HEK293T (cell line): ENCODE measurements at regions not wholly inside any gene's neighbourhood (a gene's known extent, or its start where the extent isn't known, plus 50 kb on each side); places are given as distances from the start of the nearest gene placed in this dataset.

Source experiments
- ARNT ChIP-seq: fragments of 450-650 bp; IDR thresholded peaks from 2 replicates; pipeline ENCODE4 v1.6.1; 2017; ENCODE audit warnings: mild to moderate bottlenecking
- BHLHE40 ChIP-seq: fragments of 450-650 bp; IDR thresholded peaks from 2 replicates; pipeline ENCODE4 v1.6.1; 2016; ENCODE audit warnings: mild to moderate bottlenecking, moderate library complexity, borderline replicate concordance
- CTBP1 ChIP-seq: fragments of 450-650 bp; IDR thresholded peaks from 2 replicates; pipeline ENCODE4 v1.6.1; 2016; ENCODE audit warnings: borderline replicate concordance
- ELF4 ChIP-seq: fragments of 450-650 bp; IDR thresholded peaks from 2 replicates; pipeline ENCODE4 v1.6.1; 2017; ENCODE audit warnings: antibody characterized with exemption
- FOXA1 ChIP-seq: fragments of 450-650 bp; IDR thresholded peaks from 2 replicates; pipeline ENCODE4 v1.6.1; 2016; ENCODE audit warnings: mild to moderate bottlenecking
- FOXK2 ChIP-seq: fragments of 450-650 bp; IDR thresholded peaks from 2 replicates; pipeline ENCODE4 v1.6.1; 2016; ENCODE audit warnings: mild to moderate bottlenecking
- FOXM1 ChIP-seq: fragments of 450-650 bp; IDR thresholded peaks from 2 replicates; pipeline ENCODE4 v1.6.1; 2017; ENCODE audit warnings: mild to moderate bottlenecking, borderline replicate concordance
- HDGF ChIP-seq: fragments of 450-650 bp; IDR thresholded peaks from 2 replicates; pipeline ENCODE4 v1.6.1; 2017; ENCODE audit warnings: antibody characterized with exemption, borderline replicate concordance
- LEF1 ChIP-seq: fragments of 450-650 bp; IDR thresholded peaks from 2 replicates; pipeline ENCODE4 v1.6.1; 2017; ENCODE audit warnings: mild to moderate bottlenecking, borderline replicate concordance
- NFRKB ChIP-seq: fragments of 450-650 bp; IDR thresholded peaks from 2 replicates; pipeline ENCODE4 v1.6.1; 2016; ENCODE audit warnings: mild to moderate bottlenecking, moderate library complexity
- SP1 ChIP-seq: fragments of 450-650 bp; IDR thresholded peaks from 2 replicates; pipeline ENCODE4 v1.6.1; 2017
- SUZ12 ChIP-seq: fragments of 450-650 bp; IDR thresholded peaks from 2 replicates; pipeline ENCODE4 v1.6.1; 2016; ENCODE audit warnings: mild to moderate bottlenecking
- TARDBP ChIP-seq: fragments of 450-650 bp; IDR thresholded peaks from 2 replicates; pipeline ENCODE4 v1.6.1; 2016

DNA sequence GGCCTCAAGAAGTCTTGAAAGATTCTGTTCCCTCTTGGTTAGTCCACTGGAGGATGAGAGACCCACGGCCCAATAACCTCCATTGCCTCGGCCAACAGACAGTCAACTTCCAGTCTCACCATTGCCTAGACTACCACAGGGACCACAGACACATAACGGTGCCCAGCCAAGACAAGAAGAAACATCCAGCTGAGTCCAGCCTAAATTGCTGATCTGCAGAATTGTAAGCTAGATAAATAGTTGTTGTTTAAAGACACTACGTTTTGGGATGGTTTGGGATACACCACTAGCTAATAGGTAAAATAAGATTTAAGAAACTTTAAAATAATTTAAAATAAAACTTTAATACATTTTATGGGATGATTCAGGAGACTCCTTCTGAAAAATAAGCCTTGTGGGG is 324.7 kb upstream of the JAG1 start:
- TF ChIP-seq SUZ12 (no peak), NFRKB (no peak), LEF1 (no peak), SP1 (no peak), FOXM1 (no peak), TARDBP (no peak), BHLHE40 (no peak), HDGF (no peak), FOXA1 (no peak), ELF4 (no peak), ARNT (no peak), FOXK2 (no peak), CTBP1 (no peak)
